ENCODE measurements at regions not wholly inside any gene's neighbourhood (a gene's known extent, or its start where the extent isn't known, plus 50 kb on each side); places are given as distances from the start of the nearest gene placed in this dataset.
"Not testable (repeated sequence)": the region's sequence is repeated elsewhere in the genome, so short reads cannot be mapped to it uniquely, and the experiment has no call there.

DNA sequence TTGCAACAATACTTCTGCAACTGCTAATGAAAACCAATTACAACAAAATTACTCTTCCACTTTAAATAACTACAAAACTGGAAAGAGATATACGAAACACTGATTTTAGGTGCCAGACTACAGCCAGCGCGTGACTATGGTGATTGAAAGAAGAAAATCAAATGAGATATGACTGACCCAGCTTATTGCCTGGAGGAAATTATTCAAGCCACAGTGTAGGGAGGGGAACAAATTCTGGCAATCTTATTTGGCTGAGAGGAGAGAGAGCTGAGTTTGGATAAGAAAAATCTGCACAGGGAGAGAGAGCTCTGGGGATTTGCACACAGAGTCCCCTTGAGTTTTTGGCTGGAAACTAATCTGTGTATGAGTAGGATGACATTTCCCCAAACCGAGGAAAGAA is 470.3 kb upstream of the FRG2C start:
- H3K27me3 ChIP-seq (ENCODE audit: control insufficient read depth, insufficient read depth, low read length): peaks cover 5% of the 10 kb centered on the region
- no peak overlapping the region for H3K9ac ChIP-seq (ENCODE audit: low read depth, low read length)
- no peaks in the 10 kb centered on the region for H3K36me3 ChIP-seq (ENCODE audit: insufficient read depth, low read length)
- no peak overlapping the region for H3K4me3 ChIP-seq (ENCODE audit: low read length)
- H3K4me1 ChIP-seq (ENCODE audit: control insufficient read depth, insufficient read depth, low read length): no peaks in the 10 kb centered on the region
- no peak overlapping the region for H3K4me2 ChIP-seq (ENCODE audit: low read length)
- H3K9me3 ChIP-seq (replicated peaks; ENCODE audit: low read length): no peaks in the 10 kb centered on the region

DNA sequence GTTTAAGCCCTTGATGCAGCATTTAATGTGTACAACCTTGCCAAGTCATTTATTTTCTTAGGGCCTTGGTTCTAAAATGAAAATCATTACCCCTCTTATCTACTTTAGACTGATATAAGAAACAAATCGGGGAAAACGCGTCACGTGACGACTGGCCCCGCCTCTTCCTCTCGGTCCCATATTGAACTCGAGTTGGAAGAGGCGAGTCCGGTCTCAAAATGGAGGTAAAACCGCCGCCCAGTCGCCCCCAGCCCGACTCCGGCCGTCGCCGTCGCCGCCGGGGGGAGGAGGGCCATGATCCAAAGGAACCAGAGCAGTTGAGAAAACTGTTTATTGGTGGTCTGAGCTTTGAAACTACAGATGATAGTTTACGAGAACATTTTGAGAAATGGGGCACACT is 449.8 kb upstream of the FRG2C start:
- H3K36me3 ChIP-seq (ENCODE audit: insufficient read depth, low read length); H3K4me1 ChIP-seq (ENCODE audit: control insufficient read depth, insufficient read depth, low read length); H3K9me3 ChIP-seq (replicated peaks; ENCODE audit: low read length); H3K4me3 ChIP-seq (ENCODE audit: low read length); H3K4me2 ChIP-seq (ENCODE audit: low read length); H3K27me3 ChIP-seq (ENCODE audit: control insufficient read depth, insufficient read depth, low read length); H3K9ac ChIP-seq (ENCODE audit: low read depth, low read length): not testable (repeated sequence)

DNA sequence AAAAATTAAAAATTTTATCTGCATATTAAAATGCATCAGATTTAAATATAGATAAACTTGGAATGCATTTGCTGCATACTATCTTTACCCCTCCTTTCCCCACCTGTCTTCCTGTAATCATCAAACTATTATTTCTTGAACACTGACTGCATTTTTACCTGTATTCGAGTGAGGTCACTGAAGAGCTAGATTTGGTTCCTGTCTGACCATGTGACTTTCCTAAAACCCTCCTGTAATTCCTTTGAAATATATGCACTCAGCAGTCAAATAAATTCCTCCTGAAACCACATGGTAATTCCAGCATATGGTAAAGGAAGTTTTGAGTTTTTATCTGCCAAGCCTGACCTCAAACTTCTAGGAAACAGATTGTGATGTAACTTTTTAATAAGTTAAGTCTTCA is 445.6 kb upstream of the FRG2C start:
- no peak overlapping the region for H3K4me3 ChIP-seq (ENCODE audit: low read length)
- no peak overlapping the region for H3K4me2 ChIP-seq (ENCODE audit: low read length)
- H3K9me3 ChIP-seq (replicated peaks; ENCODE audit: low read length): no peaks in the 10 kb centered on the region
- no peaks in the 10 kb centered on the region for H3K27me3 ChIP-seq (ENCODE audit: control insufficient read depth, insufficient read depth, low read length)
- H3K4me1 ChIP-seq (ENCODE audit: control insufficient read depth, insufficient read depth, low read length): no peaks in the 10 kb centered on the region
- H3K9ac ChIP-seq (ENCODE audit: low read depth, low read length): no peak overlapping the region
- H3K36me3 ChIP-seq (ENCODE audit: insufficient read depth, low read length): no peaks in the 10 kb centered on the region

DNA sequence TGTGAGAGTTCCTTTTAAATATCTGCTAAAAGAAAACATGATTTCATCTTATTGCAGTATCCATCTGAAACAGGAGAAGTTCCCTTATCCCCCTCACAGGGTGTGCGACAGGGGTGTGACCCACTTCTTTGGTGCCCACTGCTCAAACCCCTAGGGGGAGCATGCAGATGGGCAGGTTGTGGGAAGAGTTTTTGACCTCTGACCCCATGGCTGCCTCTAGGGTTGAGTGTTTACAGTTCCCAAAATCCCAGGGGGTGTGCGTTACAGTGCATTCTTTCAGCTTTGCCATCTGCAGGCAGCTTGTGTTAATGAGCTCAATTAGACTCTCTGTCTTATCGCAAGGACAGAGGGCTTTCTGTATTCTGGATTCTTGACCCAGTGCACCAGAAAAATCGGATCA is 443.2 kb upstream of the FRG2C start:
- Histone ChIP-seq H3K36me3 (ENCODE audit: insufficient read depth, low read length) (no peaks in the 10 kb centered on the region), H3K4me1 (ENCODE audit: control insufficient read depth, insufficient read depth, low read length) (no peaks in the 10 kb centered on the region)

DNA sequence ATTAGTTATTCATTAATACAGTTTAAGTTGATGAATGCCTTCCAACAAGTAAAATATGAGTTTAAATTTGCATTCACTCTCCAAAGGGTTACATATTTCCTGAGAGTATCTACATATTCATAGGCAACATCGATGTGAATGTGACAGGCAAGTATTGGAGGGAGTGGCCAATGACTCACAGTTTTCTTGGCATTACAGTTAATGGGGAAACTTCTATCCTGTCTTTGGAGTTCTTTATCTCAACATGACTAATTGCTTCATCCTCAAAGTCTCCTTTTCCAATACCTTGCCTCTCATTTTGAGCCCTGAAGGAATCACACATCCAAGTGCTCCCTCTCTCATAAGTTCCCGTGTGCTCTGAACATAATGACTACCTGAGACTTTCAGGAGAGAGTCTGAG is 439.7 kb upstream of the FRG2C start:
- Histone ChIP-seq H3K4me3 (ENCODE audit: low read length) (no peak overlapping the region), H3K4me1 (ENCODE audit: control insufficient read depth, insufficient read depth, low read length) (no peaks in the 10 kb centered on the region), H3K4me2 (ENCODE audit: low read length) (no peak overlapping the region), H3K9ac (ENCODE audit: low read depth, low read length) (no peak overlapping the region), H3K36me3 (ENCODE audit: insufficient read depth, low read length) (no peaks in the 10 kb centered on the region), H3K27me3 (ENCODE audit: control insufficient read depth, insufficient read depth, low read length) (no peaks in the 10 kb centered on the region), H3K9me3 (replicated peaks; ENCODE audit: low read length) (no peaks in the 10 kb centered on the region)

More for the DNA sequence above, 443.2 kb upstream of the FRG2C start:
- no peak overlapping the region for H3K9ac ChIP-seq (ENCODE audit: low read depth, low read length)
- H3K9me3 ChIP-seq (replicated peaks; ENCODE audit: low read length): no peaks in the 10 kb centered on the region
- no peak overlapping the region for H3K4me2 ChIP-seq (ENCODE audit: low read length)
- H3K4me3 ChIP-seq (ENCODE audit: low read length): no peak overlapping the region
- no peaks in the 10 kb centered on the region for H3K27me3 ChIP-seq (ENCODE audit: control insufficient read depth, insufficient read depth, low read length)

DNA sequence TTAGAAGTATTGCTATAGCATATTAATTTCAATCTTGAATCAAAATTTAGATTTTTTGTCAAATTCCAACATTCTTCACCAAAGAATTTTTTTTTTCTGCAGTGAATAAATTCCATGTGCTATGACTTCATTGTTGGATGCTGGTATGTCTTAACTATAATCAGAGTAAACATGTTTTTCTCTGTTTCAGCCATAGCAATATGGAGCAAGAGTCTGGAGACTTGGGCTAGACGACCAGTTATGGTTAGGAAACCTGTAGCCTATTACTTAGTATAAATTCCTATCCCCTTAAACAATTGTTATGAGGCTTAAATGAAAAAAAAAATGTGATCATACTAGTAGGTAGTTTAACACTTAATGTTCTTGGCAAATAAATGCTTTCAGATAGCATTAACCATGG is 431.9 kb upstream of the FRG2C start:
- H3K9ac ChIP-seq (ENCODE audit: low read depth, low read length): no peak overlapping the region
- H3K4me1 ChIP-seq (ENCODE audit: control insufficient read depth, insufficient read depth, low read length): no peaks in the 10 kb centered on the region
- no peaks in the 10 kb centered on the region for H3K27me3 ChIP-seq (ENCODE audit: control insufficient read depth, insufficient read depth, low read length)
- no peaks in the 10 kb centered on the region for H3K36me3 ChIP-seq (ENCODE audit: insufficient read depth, low read length)
- no peak overlapping the region for H3K4me2 ChIP-seq (ENCODE audit: low read length)
- H3K9me3 ChIP-seq (replicated peaks; ENCODE audit: low read length): no peaks in the 10 kb centered on the region
- H3K4me3 ChIP-seq (ENCODE audit: low read length): no peak overlapping the region

DNA sequence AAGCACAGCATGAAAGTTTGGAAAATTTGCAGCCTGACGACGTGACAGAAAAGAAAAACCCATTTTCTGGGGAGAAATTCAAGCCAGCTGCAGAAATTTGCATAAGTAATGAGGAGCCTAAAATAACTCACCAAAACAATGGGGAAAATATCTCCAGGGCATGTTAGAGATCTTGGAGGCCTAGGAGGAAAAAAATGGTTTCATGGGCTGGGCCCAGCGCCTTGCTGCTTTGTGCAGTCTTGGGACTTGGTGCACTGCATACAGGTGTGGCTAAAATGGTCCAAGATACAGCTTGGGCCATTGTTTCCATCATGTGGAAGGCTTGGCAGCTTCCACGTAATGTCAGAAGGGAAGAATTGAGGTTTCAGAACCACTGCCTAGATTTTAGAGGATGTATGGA is 428.5 kb upstream of the FRG2C start:
- Histone ChIP-seq H3K9me3 (replicated peaks; ENCODE audit: low read length) (no peaks in the 10 kb centered on the region), H3K9ac (ENCODE audit: low read depth, low read length) (no peak overlapping the region), H3K36me3 (ENCODE audit: insufficient read depth, low read length) (no peaks in the 10 kb centered on the region), H3K4me3 (ENCODE audit: low read length) (no peak overlapping the region), H3K4me1 (ENCODE audit: control insufficient read depth, insufficient read depth, low read length) (no peaks in the 10 kb centered on the region), H3K4me2 (ENCODE audit: low read length) (no peak overlapping the region), H3K27me3 (ENCODE audit: control insufficient read depth, insufficient read depth, low read length) (no peaks in the 10 kb centered on the region)

DNA sequence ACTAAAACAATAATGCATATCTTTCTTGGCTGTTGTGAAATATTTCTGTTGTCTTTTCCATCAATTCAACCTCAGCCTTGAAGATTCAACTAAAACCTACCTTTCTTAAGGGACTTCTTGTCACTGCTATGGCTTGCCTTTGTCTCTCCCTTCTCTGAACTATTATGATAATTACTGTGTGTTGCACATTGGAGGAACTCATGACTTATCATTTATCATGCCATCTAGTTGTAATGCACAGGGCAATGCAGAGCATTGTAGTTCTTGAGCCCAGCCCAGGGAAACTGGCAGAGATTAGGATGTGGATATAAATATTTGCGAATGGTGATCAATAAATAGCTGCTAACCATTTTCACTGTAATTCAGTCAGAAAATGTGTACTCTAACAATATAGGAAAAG is 427.1 kb upstream of the FRG2C start:
- no peaks in the 10 kb centered on the region for H3K36me3 ChIP-seq (ENCODE audit: insufficient read depth, low read length)
- H3K4me2 ChIP-seq (ENCODE audit: low read length): no peak overlapping the region
- no peak overlapping the region for H3K4me3 ChIP-seq (ENCODE audit: low read length)
- H3K4me1 ChIP-seq (ENCODE audit: control insufficient read depth, insufficient read depth, low read length): no peaks in the 10 kb centered on the region
- H3K27me3 ChIP-seq (ENCODE audit: control insufficient read depth, insufficient read depth, low read length): no peaks in the 10 kb centered on the region
- no peak overlapping the region for H3K9ac ChIP-seq (ENCODE audit: low read depth, low read length)
- H3K9me3 ChIP-seq (replicated peaks; ENCODE audit: low read length): no peaks in the 10 kb centered on the region

DNA sequence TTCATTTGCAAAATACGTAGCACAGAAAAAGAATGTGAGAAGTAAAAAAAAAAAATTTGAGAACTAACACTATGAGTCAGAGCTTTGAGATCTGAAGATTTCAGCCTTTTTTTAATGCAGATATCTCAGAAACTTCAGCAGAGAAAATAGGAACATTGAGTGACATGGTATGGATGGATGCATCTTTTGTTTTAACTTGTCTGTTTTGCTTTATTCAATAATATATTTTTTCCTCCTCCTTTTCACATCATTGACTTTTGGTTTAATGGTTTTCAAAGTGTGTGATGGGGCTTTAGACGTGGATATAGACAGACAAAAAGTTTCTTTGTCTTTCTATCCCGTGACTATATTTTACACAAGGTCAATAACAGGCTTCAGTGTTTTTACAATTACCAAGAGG is 426.7 kb upstream of the FRG2C start:
- Histone ChIP-seq H3K4me3 (ENCODE audit: low read length) (no peak overlapping the region), H3K9ac (ENCODE audit: low read depth, low read length) (no peak overlapping the region), H3K4me1 (ENCODE audit: control insufficient read depth, insufficient read depth, low read length) (no peaks in the 10 kb centered on the region), H3K9me3 (replicated peaks; ENCODE audit: low read length) (no peaks in the 10 kb centered on the region), H3K36me3 (ENCODE audit: insufficient read depth, low read length) (no peaks in the 10 kb centered on the region), H3K4me2 (ENCODE audit: low read length) (no peak overlapping the region), H3K27me3 (ENCODE audit: control insufficient read depth, insufficient read depth, low read length) (no peaks in the 10 kb centered on the region)

DNA sequence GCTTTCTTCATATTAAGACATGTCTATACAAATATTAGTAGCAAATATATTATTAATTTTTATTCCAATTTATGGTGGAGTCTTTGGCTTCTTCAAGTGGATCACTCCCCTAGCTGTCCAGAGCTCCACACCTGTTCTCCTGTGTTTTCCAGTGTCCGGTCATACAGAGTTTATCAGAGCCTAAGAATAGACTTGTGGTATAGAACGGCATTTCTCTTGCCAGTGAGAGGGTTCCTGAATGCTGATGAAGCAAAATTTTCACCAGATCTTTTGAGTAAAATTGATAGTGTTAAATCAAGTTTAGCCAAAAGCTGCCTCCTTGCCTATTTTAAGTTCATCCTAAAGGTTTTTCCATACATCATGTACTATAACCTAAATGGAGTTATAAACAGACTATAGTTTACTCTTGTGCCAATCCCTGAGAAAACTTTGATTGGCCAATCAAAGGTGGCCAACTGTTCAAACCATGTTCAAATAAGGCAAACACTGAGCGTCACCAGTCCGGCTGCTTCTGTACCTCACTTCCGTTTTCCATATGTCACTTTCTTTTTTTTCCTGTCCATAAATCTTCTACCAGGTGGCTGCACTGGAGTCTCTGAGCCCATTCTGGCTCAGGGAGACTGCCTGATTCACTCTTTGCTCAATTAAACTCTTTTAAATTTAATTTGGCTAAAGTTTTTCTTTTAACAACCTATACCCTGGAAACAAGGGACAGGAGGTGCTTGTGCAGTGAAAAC is 422.7 kb upstream of the FRG2C start:
- not testable (repeated sequence) for H3K27me3 ChIP-seq (ENCODE audit: control insufficient read depth, insufficient read depth, low read length)

DNA sequence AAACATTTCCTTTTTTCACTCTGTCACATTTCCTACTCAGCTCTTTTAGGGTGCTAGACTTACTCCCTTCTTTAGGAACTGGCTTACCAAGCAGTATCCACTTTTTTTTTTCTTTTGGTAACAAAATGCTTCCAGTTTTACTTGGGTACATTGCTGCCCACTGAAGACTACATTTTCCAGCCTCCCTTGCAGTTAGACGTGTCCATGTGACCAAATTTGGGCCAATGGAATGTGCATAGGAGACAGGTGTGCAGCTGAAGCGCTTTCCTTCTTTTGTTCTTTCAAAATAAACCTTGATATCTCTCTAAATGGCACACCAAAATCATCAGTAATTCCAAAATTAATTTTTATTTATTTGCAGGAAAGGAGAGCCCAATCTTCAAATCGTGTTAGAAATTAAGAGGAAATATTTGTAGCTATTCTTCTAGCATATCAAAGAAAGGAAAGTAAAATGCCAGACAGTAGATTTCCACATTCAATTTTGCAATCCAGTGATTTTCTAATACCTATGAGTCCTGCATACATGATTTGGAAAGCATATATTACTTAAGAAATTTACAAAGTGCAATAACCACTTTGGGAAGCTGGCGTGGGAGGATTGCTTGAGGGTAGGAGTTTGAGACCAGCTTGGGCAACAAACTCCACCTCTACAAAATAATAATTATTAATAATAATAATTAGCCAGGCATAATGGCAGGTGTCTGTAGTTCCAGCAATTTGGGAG is 422.0 kb upstream of the FRG2C start:
- no peak overlapping the region for H3K9ac ChIP-seq (ENCODE audit: low read depth, low read length)
- H3K4me2 ChIP-seq (ENCODE audit: low read length): no peak overlapping the region
- no peaks in the 10 kb centered on the region for H3K9me3 ChIP-seq (replicated peaks; ENCODE audit: low read length)
- no peak overlapping the region for H3K4me3 ChIP-seq (ENCODE audit: low read length)
- H3K36me3 ChIP-seq (ENCODE audit: insufficient read depth, low read length): no peaks in the 10 kb centered on the region
- H3K4me1 ChIP-seq (ENCODE audit: control insufficient read depth, insufficient read depth, low read length): no peaks in the 10 kb centered on the region
- no peaks in the 10 kb centered on the region for H3K27me3 ChIP-seq (ENCODE audit: control insufficient read depth, insufficient read depth, low read length)

More for the DNA sequence above, 422.7 kb upstream of the FRG2C start:
- H3K4me1 ChIP-seq (ENCODE audit: control insufficient read depth, insufficient read depth, low read length); H3K36me3 ChIP-seq (ENCODE audit: insufficient read depth, low read length); H3K4me3 ChIP-seq (ENCODE audit: low read length); H3K4me2 ChIP-seq (ENCODE audit: low read length); H3K9me3 ChIP-seq (replicated peaks; ENCODE audit: low read length); H3K9ac ChIP-seq (ENCODE audit: low read depth, low read length): not testable (repeated sequence)

DNA sequence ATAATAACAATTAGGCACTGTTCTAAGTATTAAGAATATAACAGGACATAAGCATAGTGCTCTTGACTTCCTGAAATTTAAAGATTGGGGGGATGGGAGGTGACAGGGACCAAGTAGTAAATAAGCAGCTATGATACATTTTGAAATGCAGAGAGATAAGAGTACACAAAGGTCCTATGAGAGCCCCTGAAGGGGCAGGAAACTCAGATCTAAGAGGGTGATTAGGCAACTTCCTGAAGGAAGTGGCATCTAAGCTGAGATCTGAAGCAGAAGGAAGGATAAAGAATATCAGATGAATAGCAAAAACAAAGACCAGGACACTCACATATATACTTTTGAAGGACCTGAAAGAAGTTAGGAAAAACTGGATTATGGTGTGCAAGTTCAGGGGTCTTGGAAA is 415.2 kb upstream of the FRG2C start:
- Histone ChIP-seq H3K27me3 (ENCODE audit: control insufficient read depth, insufficient read depth, low read length) (no peaks in the 10 kb centered on the region), H3K9me3 (replicated peaks; ENCODE audit: low read length) (no peaks in the 10 kb centered on the region), H3K4me3 (ENCODE audit: low read length) (no peak overlapping the region), H3K36me3 (ENCODE audit: insufficient read depth, low read length) (no peaks in the 10 kb centered on the region), H3K4me2 (ENCODE audit: low read length) (no peak overlapping the region), H3K4me1 (ENCODE audit: control insufficient read depth, insufficient read depth, low read length) (no peaks in the 10 kb centered on the region), H3K9ac (ENCODE audit: low read depth, low read length) (no peak overlapping the region)

Data from skeletal muscle satellite cell (primary cell).